SK-N-SH treated with all-trans-retinoic acid at 6 μM for 48 hours (cell line): ENCODE measurements at regions not wholly inside any gene's neighbourhood (a gene's known extent, or its start where the extent isn't known, plus 50 kb on each side); places are given as distances from the start of the nearest gene placed in this dataset.
A peak's percentile ranks its signal among the peaks of the same experiment; 100 is the strongest.

Experiments
- ATAC-seq: fragments of 200-7000 bp; cut with Tn5 transposase; 3 replicates; pipeline ENCODE4 v1.9.1; 2020; ENCODE audit warnings: mild to moderate bottlenecking, moderate library complexity
- ARNTL ChIP-seq: fragments of 450-650 bp; formaldehyde crosslinking; IDR thresholded peaks from 2 replicates; pipeline ENCODE4 v1.5.0; 2020; ENCODE audit warnings: low read depth, mild to moderate bottlenecking, moderate library complexity, borderline replicate concordance
- BACH2 ChIP-seq: fragments of 250-450 bp; sonication (Bioruptor Pico); IDR thresholded peaks from 2 replicates; pipeline ENCODE4 v1.9.0; 2021; ENCODE audit warnings: mild to moderate bottlenecking, borderline replicate concordance
- CREB5 ChIP-seq: fragments of 250-450 bp; sonication (Bioruptor Pico); IDR thresholded peaks from 2 replicates; pipeline ENCODE4 v1.5.1; 2020; ENCODE audit warnings: low read depth, mild to moderate bottlenecking, moderate library complexity
- CSDC2 ChIP-seq: fragments of 250-450 bp; sonication (Bioruptor Pico); IDR thresholded peaks from 2 replicates; pipeline ENCODE4 v1.5.0; 2020; ENCODE audit warnings: mild to moderate bottlenecking, moderate library complexity
- CSRNP3 ChIP-seq: fragments of 250-450 bp; sonication (Bioruptor Pico); IDR thresholded peaks from 2 replicates; pipeline ENCODE4 v1.5.1; 2021; ENCODE audit warnings: mild to moderate bottlenecking, moderate library complexity
- ESRRG ChIP-seq: fragments of 250-450 bp; sonication (Bioruptor Pico); IDR thresholded peaks from 2 replicates; pipeline ENCODE4 v1.6.1; 2021; ENCODE audit warnings: mild to moderate bottlenecking
- GLIS3 ChIP-seq: fragments of 250-450 bp; sonication (Bioruptor Pico); IDR thresholded peaks from 2 replicates; pipeline ENCODE4 v1.5.0; 2020; ENCODE audit warnings: mild to moderate bottlenecking, moderate library complexity
- ISL1 ChIP-seq: fragments of 250-450 bp; sonication (Bioruptor Pico); IDR thresholded peaks from 2 replicates; pipeline ENCODE4 v2.1.2; 2022; ENCODE audit warnings: mild to moderate bottlenecking, moderate library complexity
- OSR1 ChIP-seq: fragments of 250-450 bp; sonication (Bioruptor Pico); IDR thresholded peaks from 2 replicates; pipeline ENCODE4 v1.8.0; 2022; ENCODE audit warnings: moderate library complexity, mild to moderate bottlenecking, inconsistent platforms
- PATZ1 ChIP-seq: fragments of 250-450 bp; sonication (Bioruptor Pico); IDR thresholded peaks from 2 replicates; pipeline ENCODE4 v1.8.0; 2020; ENCODE audit warnings: mild to moderate bottlenecking, moderate library complexity, borderline replicate concordance
- POU6F1 ChIP-seq: fragments of 250-450 bp; sonication (Bioruptor Pico); IDR thresholded peaks from 2 replicates; pipeline ENCODE4 v1.8.0; 2021; ENCODE audit warnings: low read depth, mild to moderate bottlenecking, moderate library complexity, borderline replicate concordance
- PPARA ChIP-seq: fragments of 250-450 bp; sonication (Bioruptor Pico); IDR thresholded peaks from 2 replicates; pipeline ENCODE4 v1.5.0; 2020; ENCODE audit warnings: mild to moderate bottlenecking, borderline replicate concordance
- SNAI2 ChIP-seq: fragments of 250-450 bp; sonication (Bioruptor Pico); IDR thresholded peaks from 2 replicates; pipeline ENCODE4 v1.5.0; 2020; ENCODE audit warnings: mild to moderate bottlenecking, moderate library complexity
- TCF4 ChIP-seq: fragments of 250-450 bp; sonication (Bioruptor Pico); IDR thresholded peaks from 2 replicates; pipeline ENCODE4 v1.8.0; 2021; ENCODE audit warnings: mild to moderate bottlenecking, moderate library complexity, borderline replicate concordance
- TOX ChIP-seq: fragments of 250-450 bp; sonication (Bioruptor Pico); IDR thresholded peaks from 2 replicates; pipeline ENCODE4 v1.8.0; 2021; ENCODE audit warnings: mild to moderate bottlenecking, moderate library complexity, borderline replicate concordance
- TSHZ2 ChIP-seq: fragments of 250-450 bp; sonication (Bioruptor Pico); IDR thresholded peaks from 2 replicates; pipeline ENCODE4 v1.5.0; 2020; ENCODE audit warnings: mild to moderate bottlenecking, moderate library complexity
- ZC3H10 ChIP-seq: fragments of 250-450 bp; sonication (Bioruptor Pico); IDR thresholded peaks from 2 replicates; pipeline ENCODE4 v1.5.1; 2021; ENCODE audit warnings: mild to moderate bottlenecking, moderate library complexity
- ZFP3 ChIP-seq: fragments of 250-450 bp; sonication (Bioruptor Pico); IDR thresholded peaks from 2 replicates; pipeline ENCODE4 v1.5.0; 2020; ENCODE audit warnings: mild to moderate bottlenecking, moderate library complexity
- ZFP30 ChIP-seq: fragments of 450-650 bp; formaldehyde crosslinking; IDR thresholded peaks from 2 replicates; pipeline ENCODE4 v1.5.0; 2022; ENCODE audit warnings: mild to moderate bottlenecking, moderate library complexity
- ZNF565 ChIP-seq: fragments of 450-650 bp; formaldehyde crosslinking; conservative IDR thresholded peaks from 2 replicates; pipeline ENCODE4 v1.5.0; 2020; ENCODE audit warnings: low read depth, mild to moderate bottlenecking, moderate library complexity
- ZNF70 ChIP-seq: fragments of 450-650 bp; formaldehyde crosslinking; IDR thresholded peaks from 2 replicates; pipeline ENCODE4 v1.5.0; 2020; ENCODE audit warnings: mild to moderate bottlenecking, moderate library complexity
- ZNF8 ChIP-seq: fragments of 450-650 bp; formaldehyde crosslinking; IDR thresholded peaks from 2 replicates; pipeline ENCODE4 v1.5.0; 2020; ENCODE audit warnings: mild to moderate bottlenecking, moderate library complexity

GRCh38 chr21:16011719-16012118 lies 281.9 kb downstream of the USP25 start:
- ATAC-seq, result no peak
- TF ChIP-seq CSDC2 (no peak), GLIS3 (CRISPR knock-in tag) (no peak), BACH2 (CRISPR knock-in tag) (no peak), ZNF8 (CRISPR knock-in tag) (no peak), CSRNP3 (no peak)

GRCh38 chr21:16013570-16013969 lies 283.8 kb downstream of the USP25 start:
- no peak for ATAC-seq
- no peak for TF ChIP-seq TOX (CRISPR knock-in tag)
- TF ChIP-seq ZNF565 (CRISPR knock-in tag), result no peak
- TF ChIP-seq ZFP30 (CRISPR knock-in tag), result no peak
- no peak for TF ChIP-seq ZNF8 (CRISPR knock-in tag)
- TF ChIP-seq BACH2 (CRISPR knock-in tag), result no peak
- TF ChIP-seq GLIS3 (CRISPR knock-in tag), result no peak
- TF ChIP-seq CSDC2, result no peak
- TF ChIP-seq PPARA (CRISPR knock-in tag), result no peak
- TF ChIP-seq ZC3H10 (CRISPR knock-in tag), result no peak
- no peak for TF ChIP-seq CREB5 (CRISPR knock-in tag)
- no peak for TF ChIP-seq OSR1
- TF ChIP-seq ISL1, result no peak
- TF ChIP-seq TCF4, result no peak
- no peak for TF ChIP-seq POU6F1
- TF ChIP-seq ESRRG (CRISPR knock-in tag), result no peak
- TF ChIP-seq SNAI2 (CRISPR knock-in tag), result no peak
- TF ChIP-seq ZNF70 (CRISPR knock-in tag), result no peak
- TF ChIP-seq ZFP3 (CRISPR knock-in tag), result no peak
- TF ChIP-seq ARNTL, result no peak

GRCh38 chr21:16020878-16021277 lies 291.1 kb downstream of the USP25 start:
- TF ChIP-seq TCF4 (peak; percentile 82), CSDC2 (no peak), CSRNP3 (no peak), ISL1 (no peak), BACH2 (CRISPR knock-in tag) (no peak)
- TF ChIP-seq, all 23 proteins: peak for 1
- ATAC-seq, result no peak

GRCh38 chr21:16022116-16022515 lies 292.3 kb downstream of the USP25 start:
- ATAC-seq, result no peak
- no peak for TF ChIP-seq ZC3H10 (CRISPR knock-in tag)
- no peak for TF ChIP-seq TSHZ2 (CRISPR knock-in tag)
- TF ChIP-seq ESRRG (CRISPR knock-in tag), result no peak
- no peak for TF ChIP-seq PATZ1
- TF ChIP-seq ZFP3 (CRISPR knock-in tag), result no peak
- no peak for TF ChIP-seq CSDC2
